ENCODE measurements at regions not wholly inside any gene's neighbourhood (a gene's known extent, or its start where the extent isn't known, plus 50 kb on each side); places are given as distances from the start of the nearest gene placed in this dataset.

DNA sequence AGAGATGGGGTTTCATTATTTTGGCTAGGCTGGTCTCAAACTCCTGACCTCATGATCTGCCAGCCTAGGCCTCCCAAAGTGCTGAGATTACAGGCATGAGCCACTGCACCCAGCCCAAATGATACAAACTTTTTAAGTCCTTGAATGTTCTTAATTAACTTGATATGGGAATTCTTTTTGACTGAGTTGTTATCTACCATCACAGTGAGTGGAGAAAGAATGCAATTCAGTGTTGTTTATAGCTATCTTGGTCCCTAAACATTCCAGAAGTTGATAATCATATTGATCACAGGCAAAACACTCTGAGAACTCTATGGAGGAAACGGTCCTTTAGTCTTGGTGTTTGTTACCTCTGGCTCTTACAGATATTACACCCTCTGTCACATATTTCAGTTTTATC is 1072.5 kb downstream of the SUCLG1 start:
- no peak for TF ChIP-seq POLR2A (IDR thresholded peaks at IDR 0.05; ENCODE audit: low read length)
- TF ChIP-seq HEYL (CRISPR knock-in tag; IDR thresholded peaks at IDR 0.05), result no peak
- TF ChIP-seq CBX2 (IDR thresholded peaks at IDR 0.05; ENCODE audit: borderline replicate concordance, low read depth), result no peak
- no peak for TF ChIP-seq CTCF (IDR thresholded peaks at IDR 0.05)
- TF ChIP-seq CBX8 (IDR thresholded peaks at IDR 0.05), result no peak
- TF ChIP-seq, protein P1, sequence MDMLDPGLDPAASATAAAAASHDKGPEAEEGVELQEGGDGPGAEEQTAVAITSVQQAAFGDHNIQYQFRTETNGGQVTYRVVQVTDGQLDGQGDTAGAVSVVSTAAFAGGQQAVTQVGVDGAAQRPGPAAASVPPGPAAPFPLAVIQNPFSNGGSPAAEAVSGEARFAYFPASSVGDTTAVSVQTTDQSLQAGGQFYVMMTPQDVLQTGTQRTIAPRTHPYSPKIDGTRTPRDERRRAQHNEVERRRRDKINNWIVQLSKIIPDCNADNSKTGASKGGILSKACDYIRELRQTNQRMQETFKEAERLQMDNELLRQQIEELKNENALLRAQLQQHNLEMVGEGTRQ (IDR thresholded peaks at IDR 0.05), result no peak
- no peak for TF ChIP-seq CEBPB (IDR thresholded peaks at IDR 0.05)
- TF ChIP-seq RAD21 (conservative IDR thresholded peaks at IDR 0.05 in 1 of 2, IDR thresholded peaks at IDR 0.05 in 1 of 2), result no peak
- TF ChIP-seq RCOR1 (IDR thresholded peaks at IDR 0.05; ENCODE audit: low read depth, low read length), result no peak
- no peak for TF ChIP-seq BHLHE40 (IDR thresholded peaks at IDR 0.05; ENCODE audit: low read depth, low read length)
- no peak for TF ChIP-seq ELK1 (IDR thresholded peaks at IDR 0.05; ENCODE audit: low read depth, low read length)
- TF ChIP-seq KDM1A (IDR thresholded peaks at IDR 0.05; ENCODE audit: low read depth), result no peak
